ENCODE measurements at regions not wholly inside any gene's neighbourhood (a gene's known extent, or its start where the extent isn't known, plus 50 kb on each side); places are given as distances from the start of the nearest gene placed in this dataset.

DNA sequence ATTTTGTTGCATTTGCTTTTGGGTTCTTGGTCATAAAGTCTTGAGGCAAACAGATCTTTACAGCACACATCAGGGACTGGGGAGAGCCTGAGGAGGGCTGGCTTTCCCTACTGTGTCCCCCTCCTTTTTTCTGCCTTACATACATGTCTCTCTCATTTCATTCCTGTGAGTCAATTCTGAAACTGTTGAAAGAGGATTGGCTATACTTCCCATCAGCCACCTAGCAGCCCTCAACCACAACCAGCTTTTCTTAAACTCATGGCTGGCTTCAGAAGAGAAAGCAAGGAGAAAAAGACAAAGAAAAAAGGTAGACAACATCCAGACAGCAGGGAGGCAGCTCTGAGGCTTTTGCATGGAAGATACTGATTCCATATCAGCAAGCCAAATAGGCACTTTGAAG is 374.8 kb upstream of the KIF2A start:
- intact Hi-C loops (cut with DNase I): no loop called here
- H3K36me3 ChIP-seq: no peaks in the 10 kb centered on the region
- H3K27ac ChIP-seq: no peak overlapping the region
- H3K4me3 ChIP-seq: no peak overlapping the region
- no peaks in the 10 kb centered on the region for H3K27me3 ChIP-seq
- no peak for DNase-seq (ENCODE audit: extremely low spot score in 2 of 2)
- no peaks in the 10 kb centered on the region for H3K4me1 ChIP-seq
- TF ChIP-seq, protein P1, sequence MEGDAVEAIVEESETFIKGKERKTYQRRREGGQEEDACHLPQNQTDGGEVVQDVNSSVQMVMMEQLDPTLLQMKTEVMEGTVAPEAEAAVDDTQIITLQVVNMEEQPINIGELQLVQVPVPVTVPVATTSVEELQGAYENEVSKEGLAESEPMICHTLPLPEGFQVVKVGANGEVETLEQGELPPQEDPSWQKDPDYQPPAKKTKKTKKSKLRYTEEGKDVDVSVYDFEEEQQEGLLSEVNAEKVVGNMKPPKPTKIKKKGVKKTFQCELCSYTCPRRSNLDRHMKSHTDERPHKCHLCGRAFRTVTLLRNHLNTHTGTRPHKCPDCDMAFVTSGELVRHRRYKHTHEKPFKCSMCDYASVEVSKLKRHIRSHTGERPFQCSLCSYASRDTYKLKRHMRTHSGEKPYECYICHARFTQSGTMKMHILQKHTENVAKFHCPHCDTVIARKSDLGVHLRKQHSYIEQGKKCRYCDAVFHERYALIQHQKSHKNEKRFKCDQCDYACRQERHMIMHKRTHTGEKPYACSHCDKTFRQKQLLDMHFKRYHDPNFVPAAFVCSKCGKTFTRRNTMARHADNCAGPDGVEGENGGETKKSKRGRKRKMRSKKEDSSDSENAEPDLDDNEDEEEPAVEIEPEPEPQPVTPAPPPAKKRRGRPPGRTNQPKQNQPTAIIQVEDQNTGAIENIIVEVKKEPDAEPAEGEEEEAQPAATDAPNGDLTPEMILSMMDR (IDR thresholded peaks at IDR 0.05): no peak
- TF ChIP-seq POLR2A (IDR thresholded peaks at IDR 0.05) (no peak), POLR2AphosphoS5 (IDR thresholded peaks at IDR 0.05; ENCODE audit: insufficient read depth in 1 of 2, low read depth in 1 of 2) (no peak)
- no peaks in the 10 kb centered on the region for H3K9me3 ChIP-seq

DNA sequence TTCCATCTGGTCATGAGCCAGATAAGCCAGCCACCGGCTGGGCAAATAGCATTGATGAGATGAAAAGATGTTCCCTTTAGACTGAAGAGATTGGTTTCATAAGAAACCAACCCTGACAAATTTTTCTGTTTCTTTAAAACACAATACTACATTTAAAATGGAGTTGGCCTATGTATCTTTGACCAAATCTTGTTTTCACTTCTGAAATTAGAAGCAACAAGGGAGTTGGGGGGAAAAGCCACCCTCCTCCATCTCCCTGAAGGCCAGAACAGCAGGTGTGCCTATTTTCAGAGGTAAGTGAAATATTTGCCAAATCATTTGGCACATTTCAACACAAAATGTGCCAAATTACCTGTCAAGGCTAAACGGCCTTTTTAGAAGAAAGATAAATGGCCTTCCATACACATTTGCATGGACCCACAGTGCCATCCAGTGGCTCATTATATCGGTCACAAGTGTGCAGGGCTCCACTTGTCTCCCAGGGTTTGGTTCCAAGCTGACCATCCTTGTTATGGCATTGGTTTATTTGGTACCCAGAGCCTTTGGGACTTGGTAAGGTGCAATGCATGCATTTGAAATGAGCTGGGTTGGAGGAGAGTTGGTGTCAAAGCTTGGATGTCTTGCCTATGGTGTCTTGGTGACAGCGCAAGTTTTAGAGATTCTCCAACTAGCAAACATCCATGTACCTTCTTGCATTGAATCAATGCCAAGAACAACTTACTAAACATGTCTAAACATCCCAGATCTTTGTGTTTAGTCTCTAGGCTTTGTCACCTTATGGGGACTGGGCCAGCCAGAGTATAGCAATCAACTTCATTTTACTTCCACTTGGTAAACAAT is 372.0 kb upstream of the KIF2A start:
- no peaks in the 10 kb centered on the region for H3K9me3 ChIP-seq
- intact Hi-C loops (cut with DNase I): no loop called here
- DNase-seq (ENCODE audit: extremely low spot score in 2 of 2): no peak
- TF ChIP-seq, protein P1 (IDR thresholded peaks at IDR 0.05): peak in 1 of 3 experiments; percentile 43
- no peak for TF ChIP-seq POLR2A (IDR thresholded peaks at IDR 0.05)
- no peak overlapping the region for H3K27ac ChIP-seq
- H3K4me3 ChIP-seq: no peak overlapping the region
- no peaks in the 10 kb centered on the region for H3K27me3 ChIP-seq
- H3K36me3 ChIP-seq: no peaks in the 10 kb centered on the region
- no peaks in the 10 kb centered on the region for H3K4me1 ChIP-seq

DNA sequence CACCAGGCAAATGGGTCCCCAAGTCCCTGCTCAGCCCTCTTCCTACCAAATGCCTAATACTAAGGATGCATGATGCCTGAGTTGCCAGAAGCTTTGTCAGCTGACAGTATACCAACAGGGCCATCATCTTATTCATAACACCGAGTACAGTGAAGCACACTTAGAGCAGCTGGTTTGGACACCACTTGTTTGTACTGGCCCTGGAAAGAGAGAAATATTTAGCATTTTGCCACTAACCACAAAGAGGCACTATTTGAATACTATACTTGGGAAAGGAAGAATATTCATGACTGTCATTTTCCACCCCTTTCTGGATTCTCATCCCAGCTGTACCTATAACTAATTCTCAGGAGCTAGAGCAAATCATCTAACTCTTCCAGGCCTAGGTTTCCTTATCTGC is 364.4 kb upstream of the KIF2A start:
- DNase-seq (ENCODE audit: extremely low spot score in 2 of 2): no peak
- no peaks in the 10 kb centered on the region for H3K4me1 ChIP-seq
- H3K36me3 ChIP-seq: no peaks in the 10 kb centered on the region
- TF ChIP-seq POLR2A (IDR thresholded peaks at IDR 0.05) (no peak), POLR2AphosphoS5 (IDR thresholded peaks at IDR 0.05; ENCODE audit: insufficient read depth in 1 of 2, low read depth in 1 of 2) (no peak)
- TF ChIP-seq, protein P1 (IDR thresholded peaks at IDR 0.05): no peak
- H3K9me3 ChIP-seq: no peaks in the 10 kb centered on the region
- H3K27me3 ChIP-seq: no peaks in the 10 kb centered on the region
- intact Hi-C loops (cut with DNase I): no loop called here
- H3K27ac ChIP-seq: no peak overlapping the region
- H3K4me3 ChIP-seq: no peak overlapping the region

DNA sequence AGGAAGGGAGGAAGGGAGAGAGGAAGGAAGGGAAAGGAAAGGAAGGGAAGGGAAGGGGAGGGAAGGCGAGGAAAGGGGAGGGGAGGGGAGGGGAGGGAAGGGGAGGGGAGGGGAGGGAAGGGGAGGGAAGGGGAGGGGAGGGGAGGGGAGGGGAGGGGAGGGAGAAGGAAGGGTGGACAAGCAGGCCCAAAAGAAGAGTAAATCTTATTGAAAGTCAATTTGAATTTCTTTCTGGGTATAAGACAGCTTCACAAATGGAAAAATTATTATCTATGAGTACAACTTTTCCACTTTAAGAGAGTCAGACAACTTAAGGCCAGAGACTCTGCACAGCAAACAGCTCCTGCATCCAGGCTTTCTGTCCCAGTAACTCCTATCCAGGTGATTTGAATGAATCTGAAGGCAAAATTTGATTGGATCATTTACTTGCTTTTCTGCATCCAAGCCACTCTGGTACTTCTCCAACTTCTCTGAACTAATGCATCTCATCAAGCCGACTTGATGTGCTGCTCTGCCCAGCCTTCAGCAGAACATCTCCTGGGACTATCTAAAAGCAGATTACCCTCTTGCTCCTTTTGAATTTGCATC is 363.4 kb upstream of the KIF2A start:
- H3K27ac ChIP-seq: no peak overlapping the region
- no peak overlapping the region for H3K4me3 ChIP-seq
- no peak for TF ChIP-seq POLR2AphosphoS5 (IDR thresholded peaks at IDR 0.05; ENCODE audit: insufficient read depth in 1 of 2, low read depth in 1 of 2)
- TF ChIP-seq POLR2A (IDR thresholded peaks at IDR 0.05): no peak
- TF ChIP-seq, protein P1 (IDR thresholded peaks at IDR 0.05): no peak
- intact Hi-C loops (cut with DNase I): no loop called here
- no peaks in the 10 kb centered on the region for H3K4me1 ChIP-seq
- no peaks in the 10 kb centered on the region for H3K9me3 ChIP-seq
- H3K36me3 ChIP-seq: no peaks in the 10 kb centered on the region
- H3K27me3 ChIP-seq: no peaks in the 10 kb centered on the region
- DNase-seq (ENCODE audit: extremely low spot score in 2 of 2): no peak

DNA sequence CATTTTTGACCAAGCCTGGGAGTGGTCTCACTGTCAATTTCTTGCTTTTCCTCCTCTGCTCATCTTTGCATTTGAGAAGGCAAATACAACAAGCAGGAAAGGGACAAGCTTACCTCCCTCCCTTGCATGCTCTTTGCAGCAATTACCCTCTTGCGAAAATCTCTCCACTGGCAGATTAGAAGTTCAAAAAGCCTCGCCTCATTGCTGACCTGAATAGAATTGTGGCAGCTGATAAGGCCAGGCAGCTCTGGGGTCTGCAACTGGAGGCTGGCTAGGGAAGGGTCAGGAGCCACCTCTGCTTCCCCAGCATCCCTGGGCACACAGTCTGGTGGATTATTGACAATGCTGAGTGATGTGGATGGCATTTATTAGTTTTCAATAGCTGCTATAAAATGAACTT is 362.3 kb upstream of the KIF2A start:
- H3K36me3 ChIP-seq: no peaks in the 10 kb centered on the region
- H3K9me3 ChIP-seq: no peaks in the 10 kb centered on the region
- H3K27ac ChIP-seq: no peak overlapping the region
- H3K27me3 ChIP-seq: no peaks in the 10 kb centered on the region
- intact Hi-C loops (cut with DNase I): no loop called here
- DNase-seq (ENCODE audit: extremely low spot score in 2 of 2): no peak
- TF ChIP-seq POLR2A (IDR thresholded peaks at IDR 0.05) (no peak), POLR2AphosphoS5 (IDR thresholded peaks at IDR 0.05; ENCODE audit: insufficient read depth in 1 of 2, low read depth in 1 of 2) (no peak)
- TF ChIP-seq, protein P1 (IDR thresholded peaks at IDR 0.05): no peak
- no peak overlapping the region for H3K4me3 ChIP-seq
- H3K4me1 ChIP-seq: no peaks in the 10 kb centered on the region

All from vagina (tissue), 2 donors.